ENCODE measurements at regions not wholly inside any gene's neighbourhood (a gene's known extent, or its start where the extent isn't known, plus 50 kb on each side); places are given as distances from the start of the nearest gene placed in this dataset.

DNA sequence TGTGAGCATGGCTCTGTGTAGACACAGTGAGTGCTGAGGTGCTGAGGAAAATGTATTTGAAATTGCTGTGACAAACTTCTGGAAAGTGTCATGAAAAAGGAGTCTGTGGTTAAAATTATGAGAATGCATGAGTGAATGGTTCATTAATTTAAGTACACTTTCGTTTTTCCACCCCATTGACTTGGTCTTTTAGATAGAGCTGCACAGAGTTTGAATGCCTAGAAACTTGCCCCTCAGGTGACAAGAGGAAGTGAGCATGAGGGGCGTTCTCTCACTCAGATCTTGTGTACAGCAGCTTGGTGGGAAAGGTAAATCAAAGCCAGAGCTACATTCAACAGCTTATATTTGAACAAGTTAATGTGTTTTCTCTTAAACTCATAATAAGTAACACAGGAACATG, 296.8 kb downstream of the WDR72 start:
- no peak overlapping the region for H3K4me3 ChIP-seq (ENCODE audit: low read depth, low read length)
- peaks cover 6% of the 10 kb centered on the region for H3K9me3 ChIP-seq (ENCODE audit: severe bottlenecking)
- H3K27me3 ChIP-seq (ENCODE audit: insufficient read depth, low read depth, severe bottlenecking): no peaks in the 10 kb centered on the region
- DNase-seq: no peak
- TF ChIP-seq, protein P1, sequence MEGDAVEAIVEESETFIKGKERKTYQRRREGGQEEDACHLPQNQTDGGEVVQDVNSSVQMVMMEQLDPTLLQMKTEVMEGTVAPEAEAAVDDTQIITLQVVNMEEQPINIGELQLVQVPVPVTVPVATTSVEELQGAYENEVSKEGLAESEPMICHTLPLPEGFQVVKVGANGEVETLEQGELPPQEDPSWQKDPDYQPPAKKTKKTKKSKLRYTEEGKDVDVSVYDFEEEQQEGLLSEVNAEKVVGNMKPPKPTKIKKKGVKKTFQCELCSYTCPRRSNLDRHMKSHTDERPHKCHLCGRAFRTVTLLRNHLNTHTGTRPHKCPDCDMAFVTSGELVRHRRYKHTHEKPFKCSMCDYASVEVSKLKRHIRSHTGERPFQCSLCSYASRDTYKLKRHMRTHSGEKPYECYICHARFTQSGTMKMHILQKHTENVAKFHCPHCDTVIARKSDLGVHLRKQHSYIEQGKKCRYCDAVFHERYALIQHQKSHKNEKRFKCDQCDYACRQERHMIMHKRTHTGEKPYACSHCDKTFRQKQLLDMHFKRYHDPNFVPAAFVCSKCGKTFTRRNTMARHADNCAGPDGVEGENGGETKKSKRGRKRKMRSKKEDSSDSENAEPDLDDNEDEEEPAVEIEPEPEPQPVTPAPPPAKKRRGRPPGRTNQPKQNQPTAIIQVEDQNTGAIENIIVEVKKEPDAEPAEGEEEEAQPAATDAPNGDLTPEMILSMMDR (IDR thresholded peaks at IDR 0.05; ENCODE audit: low read depth, low read length): no peak
- H3K27ac ChIP-seq: no peak overlapping the region
- no peaks in the 10 kb centered on the region for H3K36me3 ChIP-seq

DNA sequence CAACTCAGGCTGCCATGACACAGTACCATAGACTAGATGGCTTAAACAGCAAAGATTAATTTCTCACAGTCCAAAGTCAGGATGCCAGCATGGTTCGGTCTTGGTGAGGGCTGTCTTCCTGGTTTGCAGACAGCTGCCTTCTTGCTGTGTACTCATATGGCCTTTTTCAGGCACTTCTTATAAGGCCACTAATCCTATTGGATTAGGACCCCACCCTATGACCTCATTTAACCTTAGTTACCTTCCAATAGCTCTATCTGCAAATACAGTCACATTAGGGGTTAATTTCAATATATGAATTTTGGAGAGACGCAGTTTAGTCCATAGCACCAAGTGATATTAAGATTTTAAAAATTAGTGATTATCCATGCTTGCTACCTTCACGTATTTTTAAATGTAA, 297.8 kb downstream of the WDR72 start:
- Histone ChIP-seq H3K36me3 (no peaks in the 10 kb centered on the region), H3K27me3 (ENCODE audit: insufficient read depth, low read depth, severe bottlenecking) (no peaks in the 10 kb centered on the region), H3K4me3 (ENCODE audit: low read depth, low read length) (no peak overlapping the region), H3K9me3 (ENCODE audit: severe bottlenecking) (peaks cover 6% of the 10 kb centered on the region), H3K27ac (no peak overlapping the region)
- TF ChIP-seq, protein P1 (IDR thresholded peaks at IDR 0.05; ENCODE audit: low read depth, low read length): no peak
- DNase-seq: peak; percentile 7

DNA sequence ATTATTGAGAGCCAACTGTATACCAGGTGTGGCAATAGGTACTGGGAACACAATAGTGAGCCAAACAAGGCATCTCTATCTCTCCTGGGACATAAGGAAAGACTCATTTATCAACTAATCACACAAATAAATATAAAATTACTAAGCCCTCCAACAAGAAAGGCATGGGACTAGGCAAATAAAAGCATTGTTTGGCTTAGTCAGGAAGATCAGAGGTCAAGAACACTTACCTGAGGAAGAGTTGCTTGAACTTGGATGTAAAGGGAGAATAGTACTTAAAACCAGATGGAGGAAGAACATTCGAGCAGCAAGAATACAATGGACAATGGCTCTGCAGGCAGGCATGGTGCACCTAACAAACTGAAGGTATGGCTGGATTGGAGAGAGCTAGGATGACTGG, 300.7 kb downstream of the WDR72 start:
- Histone ChIP-seq H3K9me3 (ENCODE audit: severe bottlenecking) (peaks cover 6% of the 10 kb centered on the region), H3K4me3 (ENCODE audit: low read depth, low read length) (no peak overlapping the region), H3K27ac (no peak overlapping the region), H3K27me3 (ENCODE audit: insufficient read depth, low read depth, severe bottlenecking) (no peaks in the 10 kb centered on the region), H3K36me3 (no peaks in the 10 kb centered on the region)
- no peak for DNase-seq
- TF ChIP-seq, protein P1 (IDR thresholded peaks at IDR 0.05; ENCODE audit: low read depth, low read length): no peak

DNA sequence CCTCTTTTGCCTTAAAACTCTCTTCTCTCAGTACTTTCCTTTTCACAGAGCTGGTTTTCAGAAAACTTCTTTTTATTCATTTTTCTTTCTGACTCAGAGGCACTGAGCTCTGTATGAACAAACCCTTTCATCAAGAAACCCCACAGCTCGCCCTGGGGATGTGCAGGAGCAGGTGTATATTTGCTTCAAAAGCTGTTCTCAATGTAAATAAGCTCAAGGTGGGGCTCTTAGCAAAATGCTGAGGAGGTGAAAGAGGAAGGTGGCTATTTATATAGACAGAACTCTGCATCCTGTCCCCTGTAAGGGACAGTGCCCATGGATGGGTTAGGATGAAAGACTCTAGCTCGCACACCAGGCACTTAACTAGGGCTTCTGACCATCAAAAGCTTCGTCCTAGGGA, 302.0 kb downstream of the WDR72 start:
- H3K27me3 ChIP-seq (ENCODE audit: insufficient read depth, low read depth, severe bottlenecking): no peaks in the 10 kb centered on the region
- no peak for DNase-seq
- no peak overlapping the region for H3K27ac ChIP-seq
- TF ChIP-seq, protein P1 (IDR thresholded peaks at IDR 0.05; ENCODE audit: low read depth, low read length): no peak
- H3K9me3 ChIP-seq (ENCODE audit: severe bottlenecking): peaks cover 6% of the 10 kb centered on the region
- H3K36me3 ChIP-seq: no peaks in the 10 kb centered on the region
- H3K4me3 ChIP-seq (ENCODE audit: low read depth, low read length): no peak overlapping the region

DNA sequence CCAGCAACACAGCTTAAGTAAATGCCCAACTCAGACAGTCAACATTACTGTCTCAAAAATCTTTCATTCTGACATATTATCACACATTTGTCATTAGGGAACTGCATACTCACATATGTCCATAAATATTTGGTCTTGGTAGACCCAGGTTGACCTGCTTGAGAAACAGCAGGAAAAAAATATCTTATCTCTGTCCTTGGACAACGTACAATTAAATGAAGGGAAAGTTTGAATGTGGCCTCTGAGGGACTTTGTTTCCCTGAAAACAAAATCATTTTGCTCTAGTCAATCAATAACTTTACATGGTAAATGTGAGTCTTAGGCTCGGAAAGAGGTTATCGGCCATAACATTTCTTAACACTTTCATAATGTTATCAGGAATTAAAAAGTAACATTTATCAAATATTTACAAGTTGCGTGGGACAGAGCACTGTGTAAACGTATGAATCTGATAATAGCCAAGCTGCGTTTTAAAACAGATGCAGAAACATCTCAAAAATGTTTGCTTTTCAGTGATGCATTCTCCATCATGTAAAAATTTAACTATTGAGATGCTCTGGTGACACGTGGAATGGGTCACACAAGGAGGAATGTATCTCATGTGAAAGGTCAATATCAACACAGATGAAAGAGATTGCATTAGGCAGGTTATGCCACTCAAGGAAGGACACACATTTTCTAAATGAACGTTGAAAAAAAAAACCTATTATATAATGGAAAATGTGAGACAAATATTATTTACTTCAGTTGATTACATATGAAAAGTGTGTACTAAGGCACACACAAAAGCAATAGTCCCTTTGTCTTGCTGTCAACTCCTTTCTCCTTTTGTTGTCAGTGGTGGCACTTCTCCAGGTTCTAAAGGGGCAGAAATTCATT, 304.4 kb downstream of the WDR72 start:
- no peak for DNase-seq
- H3K9me3 ChIP-seq (ENCODE audit: severe bottlenecking): no peaks in the 10 kb centered on the region
- H3K27me3 ChIP-seq (ENCODE audit: insufficient read depth, low read depth, severe bottlenecking): no peaks in the 10 kb centered on the region
- H3K4me3 ChIP-seq (ENCODE audit: low read depth, low read length): no peak overlapping the region
- no peak overlapping the region for H3K27ac ChIP-seq
- no peaks in the 10 kb centered on the region for H3K36me3 ChIP-seq
- TF ChIP-seq, protein P1 (IDR thresholded peaks at IDR 0.05; ENCODE audit: low read depth, low read length): no peak

DNA sequence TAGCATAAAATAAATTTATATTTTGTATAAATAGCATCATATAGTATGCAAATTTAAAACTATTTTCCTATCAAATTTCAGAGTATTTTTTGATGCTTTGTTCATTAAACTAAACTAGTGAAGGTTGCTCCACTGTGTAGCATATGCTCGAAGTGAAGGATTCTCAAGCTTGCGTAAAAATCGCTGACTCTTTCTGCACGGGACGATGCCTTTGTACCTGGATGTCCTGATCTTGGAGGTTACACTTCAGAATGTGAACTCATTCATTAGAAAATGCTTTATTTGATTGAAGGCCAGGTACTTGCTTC, 305.0 kb downstream of the WDR72 start:
- TF ChIP-seq, protein P1 (IDR thresholded peaks at IDR 0.05; ENCODE audit: low read depth, low read length): no peak
- H3K9me3 ChIP-seq (ENCODE audit: severe bottlenecking): no peaks in the 10 kb centered on the region
- H3K27ac ChIP-seq: no peak overlapping the region
- no peaks in the 10 kb centered on the region for H3K36me3 ChIP-seq
- no peak overlapping the region for H3K4me3 ChIP-seq (ENCODE audit: low read depth, low read length)
- no peak for DNase-seq
- no peaks in the 10 kb centered on the region for H3K27me3 ChIP-seq (ENCODE audit: insufficient read depth, low read depth, severe bottlenecking)

All from WERI-Rb-1 (cell line).